ENCODE measurements at regions not wholly inside any gene's neighbourhood (a gene's known extent, or its start where the extent isn't known, plus 50 kb on each side); places are given as distances from the start of the nearest gene placed in this dataset.

DNA sequence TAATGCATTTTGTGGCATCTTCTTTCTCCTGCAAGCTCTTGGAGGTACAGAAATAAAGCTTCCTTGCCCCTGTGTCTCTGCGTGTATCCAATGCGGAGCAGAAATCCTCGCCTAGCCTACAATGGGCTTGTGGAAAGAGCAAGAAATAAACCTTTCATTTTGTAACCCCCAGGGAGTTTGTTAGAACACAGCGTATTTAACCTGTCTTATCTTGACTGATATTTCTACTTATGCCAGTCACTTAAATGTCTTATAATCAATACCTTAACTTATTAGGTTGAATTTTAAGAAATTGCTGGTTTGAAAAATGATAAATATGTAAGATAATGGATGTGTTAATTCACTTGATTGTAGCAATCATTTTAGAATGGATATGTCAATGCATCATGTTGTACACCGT lies 629.8 kb upstream of the IGFBP3 start (continued):
- TF ChIP-seq CHD1 (IDR thresholded peaks at IDR 0.05; ENCODE audit: low read depth, low read length): no peak

DNA sequence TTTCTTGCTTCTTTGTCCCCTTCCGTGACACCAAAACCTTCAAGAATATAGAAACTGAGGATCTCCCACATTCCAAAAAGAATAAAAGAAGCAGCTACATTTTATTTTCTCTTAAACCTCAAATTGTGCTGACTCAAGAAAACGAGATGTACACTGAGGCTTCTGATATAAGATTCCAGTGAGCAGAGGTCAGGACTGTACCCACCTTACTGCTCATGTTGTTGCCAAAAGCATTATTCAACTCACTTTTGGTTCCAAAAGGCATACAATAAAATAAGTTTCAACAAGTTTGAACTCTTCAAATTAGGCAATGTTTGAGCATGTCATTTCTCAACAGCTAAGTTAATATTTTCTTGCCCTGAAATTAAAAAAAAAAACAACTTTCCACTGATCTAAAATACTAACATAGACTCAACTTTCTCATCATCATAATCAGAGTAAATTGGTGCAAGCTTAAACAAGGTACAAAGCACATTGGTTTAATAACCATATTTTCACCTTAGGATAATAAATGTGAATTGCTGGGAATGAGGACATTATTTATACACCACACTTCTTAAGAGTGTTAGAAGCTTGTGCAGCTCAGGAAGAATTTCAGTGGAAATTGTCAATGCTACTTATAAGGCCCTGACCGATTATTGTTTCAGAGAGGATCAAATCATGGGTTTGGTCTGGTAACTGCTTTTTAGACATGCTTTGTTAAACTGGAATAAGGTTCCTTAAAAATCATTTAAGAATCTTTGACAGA lies 629.0 kb upstream of the IGFBP3 start:
- ChIA-PET SMC1A (ENCODE audit: uncharacterized antibody, unreplicated experiment) (interaction anchor here (0.8 to 1.9 kb wide), 5 partner anchors 9 to 101 kb away, joined by 3 to 5 read pairs (median 3); no protein-coding TSS in a partner anchor), POLR2A (interaction anchor here (0.6 kb wide), 1 partner anchor 1968 kb away, joined by 4 read pairs; no protein-coding TSS in a partner anchor), CTCF (interaction anchor here (0.7 to 1.4 kb wide), 2 partner anchors 9 to 569 kb away, joined by 3 to 5 read pairs; no protein-coding TSS in a partner anchor), RAD21 (ENCODE audit: unreplicated experiment) (interaction anchor here (1.8 kb wide), 1 partner anchor 9 kb away, joined by 6 read pairs; no protein-coding TSS in a partner anchor)
- Histone ChIP-seq H4K20me1 (ENCODE audit: control insufficient read depth, insufficient read depth) (no peaks in the 10 kb centered on the region), H3K9me3 (replicated peaks; ENCODE audit: control insufficient read depth, insufficient read depth, low read length) (no peaks in the 10 kb centered on the region), H3K4me2 (ENCODE audit: control insufficient read depth, insufficient read depth) (no peak overlapping the region), H3K36me3 (ENCODE audit: control insufficient read depth in 2 of 2, insufficient read depth in 2 of 2, low read length in 1 of 2) (no peaks in the 10 kb centered on the region), H3K4me3 (no peak overlapping the region), H3K9ac (ENCODE audit: control insufficient read depth, insufficient read depth, low read length) (no peak overlapping the region), H3K27ac (ENCODE audit: control insufficient read depth, insufficient read depth) (no peak overlapping the region), H3K27me3 (replicated peaks in 1 of 2; ENCODE audit: control insufficient read depth in 2 of 2, insufficient read depth in 2 of 2, low read length in 1 of 2) (no peaks in the 10 kb centered on the region), H3K4me1 (ENCODE audit: control insufficient read depth, insufficient read depth, low read length) (no peaks in the 10 kb centered on the region), H2AFZ (ENCODE audit: control insufficient read depth, low read depth, low read length) (no peak overlapping the region), H3K79me2 (ENCODE audit: control insufficient read depth, insufficient read depth, low read length) (no peaks in the 10 kb centered on the region)
- TF ChIP-seq, protein P1, sequence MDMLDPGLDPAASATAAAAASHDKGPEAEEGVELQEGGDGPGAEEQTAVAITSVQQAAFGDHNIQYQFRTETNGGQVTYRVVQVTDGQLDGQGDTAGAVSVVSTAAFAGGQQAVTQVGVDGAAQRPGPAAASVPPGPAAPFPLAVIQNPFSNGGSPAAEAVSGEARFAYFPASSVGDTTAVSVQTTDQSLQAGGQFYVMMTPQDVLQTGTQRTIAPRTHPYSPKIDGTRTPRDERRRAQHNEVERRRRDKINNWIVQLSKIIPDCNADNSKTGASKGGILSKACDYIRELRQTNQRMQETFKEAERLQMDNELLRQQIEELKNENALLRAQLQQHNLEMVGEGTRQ (IDR thresholded peaks at IDR 0.05; ENCODE audit: borderline replicate concordance, low read depth, low read length): no peak
- no peak for TF ChIP-seq KLF5 (IDR thresholded peaks at IDR 0.05; ENCODE audit: partially characterized antibody)
- no peak for TF ChIP-seq CBFB (IDR thresholded peaks at IDR 0.05; ENCODE audit: low read depth)
- TF ChIP-seq RB1 (IDR thresholded peaks at IDR 0.05; ENCODE audit: borderline replicate concordance): no peak
- no peak for TF ChIP-seq JUND (IDR thresholded peaks at IDR 0.05; ENCODE audit: low read depth, low read length)
- TF ChIP-seq NR2F1 (conservative IDR thresholded peaks at IDR 0.05): no peak
- no peak for TF ChIP-seq NFIC (IDR thresholded peaks at IDR 0.05; ENCODE audit: low read depth, low read length)
- in situ Hi-C loops (cut with MboI): no loop called here
- intact Hi-C loops (cut with micrococcal nuclease; ENCODE audit: unreplicated experiment): no loop called here
- FAIRE-seq (no peak), DNase-seq (ENCODE audit: low read depth, low spot score) (no peak), ATAC-seq (no peak)
- 12% methylated on average over 3 of the region's 3 CpGs for WGBS (ENCODE audit: insufficient coverage, insufficient replicate concordance, low lambda C conversion rate, missing lambda C conversion rate)
- BruUV-seq (replicated peaks): no TSS peak
